NCI-H524 treated with DMSO at 0.1 percent for 48 hours (cell line): ENCODE measurements at regions not wholly inside any gene's neighbourhood (a gene's known extent, or its start where the extent isn't known, plus 50 kb on each side); places are given as distances from the start of the nearest gene placed in this dataset.

Source experiments
- DNase-seq: peaks from one replicate; lab custom pipeline; 2025; lab: John Stamatoyannopoulos, UW

DNA sequence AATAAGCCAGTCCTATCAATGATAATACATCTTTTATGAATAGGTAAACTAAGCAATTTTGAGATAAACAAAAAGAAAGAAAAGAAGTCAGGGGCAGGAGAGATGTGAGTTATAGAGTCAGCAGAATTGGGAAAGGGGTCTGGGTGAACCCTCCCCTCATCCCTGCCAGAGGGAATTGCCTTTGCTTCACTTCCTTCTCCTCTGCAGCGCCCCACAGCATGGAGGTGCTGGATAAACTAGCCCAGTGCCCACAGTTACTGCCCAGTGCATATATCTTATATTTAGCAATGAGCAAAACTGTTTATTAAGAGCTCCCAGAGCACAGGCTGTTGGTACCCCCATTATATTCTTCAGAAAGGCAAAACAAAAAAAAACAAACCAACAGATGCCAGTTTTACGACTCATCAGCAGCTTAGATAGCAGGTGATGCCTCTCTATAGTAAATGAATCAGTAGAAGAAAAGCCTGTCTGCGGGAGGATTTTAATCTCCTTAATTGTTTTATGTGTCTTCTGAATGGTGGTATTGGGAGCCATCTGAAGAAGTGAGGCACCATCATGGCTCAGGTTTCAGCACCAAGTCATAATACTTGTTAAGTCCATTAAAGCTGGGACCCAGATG is 419.2 kb downstream of the EPM2A start:
- DNase-seq = peak; percentile 80

DNA sequence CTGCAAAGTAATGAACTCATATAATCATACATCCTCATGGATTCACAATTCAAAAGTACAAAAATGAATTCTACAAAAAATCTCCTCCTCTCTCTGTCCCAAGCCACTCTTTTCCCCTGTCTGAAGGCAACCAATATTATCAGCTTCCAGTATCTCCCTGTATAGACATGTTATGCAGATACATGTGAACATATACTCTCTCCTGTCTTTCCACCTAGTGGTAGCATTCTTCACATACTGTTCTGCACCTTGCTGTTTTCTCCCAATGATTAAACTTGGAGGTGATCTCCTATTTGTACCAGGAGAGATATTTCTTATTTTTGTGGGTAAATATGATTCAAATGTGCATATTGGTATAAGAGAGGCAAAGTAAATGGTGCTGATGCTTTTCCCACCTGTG is 416.4 kb downstream of the EPM2A start:
- DNase-seq = no peak

DNA sequence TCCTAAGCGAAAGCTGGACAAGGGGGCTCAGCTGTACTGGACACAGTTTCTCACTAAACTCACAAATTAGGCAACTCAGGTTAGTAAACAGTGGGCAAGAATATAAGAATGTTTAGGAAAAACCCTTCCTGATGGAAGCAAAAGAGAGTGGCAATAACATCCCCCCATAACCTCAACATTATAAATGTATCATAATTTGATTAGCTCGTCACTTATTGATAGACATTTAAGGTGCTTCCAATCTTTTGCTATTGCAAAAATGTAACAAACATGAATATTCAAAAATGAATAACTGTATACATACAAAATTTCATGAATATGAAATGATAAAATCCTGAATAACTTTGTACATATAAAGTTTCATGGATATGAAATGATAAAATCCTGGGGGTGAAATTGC is 415.7 kb downstream of the EPM2A start:
- DNase-seq = no peak

DNA sequence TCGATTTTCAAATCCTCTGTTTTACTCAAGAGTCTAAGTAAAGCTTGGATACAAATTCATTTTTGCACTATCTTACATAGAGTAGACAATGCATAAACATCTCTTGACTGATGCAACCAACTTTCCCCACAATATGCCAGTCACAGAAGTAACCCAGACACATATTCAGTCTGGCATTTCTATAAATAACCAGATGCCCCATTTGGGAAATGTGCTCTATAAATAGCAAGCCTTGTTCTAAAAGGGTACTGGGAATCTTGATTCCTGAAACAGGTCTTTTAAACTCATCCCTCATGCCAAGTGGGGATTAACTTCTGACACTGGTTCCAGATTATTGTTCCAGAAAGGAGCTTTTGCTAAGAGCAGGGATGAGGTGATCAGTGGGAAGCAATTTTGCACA is 411.7 kb downstream of the EPM2A start:
- DNase-seq = no peak

DNA sequence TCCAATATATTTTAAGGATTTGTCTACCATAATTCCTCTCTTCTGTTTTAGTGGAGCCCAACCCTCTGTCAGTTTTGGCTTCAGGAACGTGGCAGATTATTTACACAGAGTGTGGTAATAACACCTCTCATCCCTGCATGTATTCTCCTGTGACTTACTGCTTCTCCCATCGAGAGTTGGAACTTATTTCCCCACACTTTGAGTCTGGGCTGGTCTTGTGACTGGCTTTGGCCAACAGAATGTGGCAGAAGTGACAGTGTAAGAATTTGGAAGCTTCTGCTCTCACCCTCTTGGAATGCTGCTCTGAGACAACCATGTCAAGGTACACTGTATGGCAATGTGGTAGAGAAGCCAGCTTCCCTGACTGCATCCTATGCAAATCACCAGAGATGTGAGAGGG is 407.7 kb downstream of the EPM2A start:
- DNase-seq = no peak

- DNase-seq = no peak
These were observed 406.1 kb downstream of the EPM2A start for GRCh38 chr6:145329257-145329656.

GRCh38 chr6:145331066-145331465 is 404.3 kb downstream of the EPM2A start:
- DNase-seq = no peak

DNA sequence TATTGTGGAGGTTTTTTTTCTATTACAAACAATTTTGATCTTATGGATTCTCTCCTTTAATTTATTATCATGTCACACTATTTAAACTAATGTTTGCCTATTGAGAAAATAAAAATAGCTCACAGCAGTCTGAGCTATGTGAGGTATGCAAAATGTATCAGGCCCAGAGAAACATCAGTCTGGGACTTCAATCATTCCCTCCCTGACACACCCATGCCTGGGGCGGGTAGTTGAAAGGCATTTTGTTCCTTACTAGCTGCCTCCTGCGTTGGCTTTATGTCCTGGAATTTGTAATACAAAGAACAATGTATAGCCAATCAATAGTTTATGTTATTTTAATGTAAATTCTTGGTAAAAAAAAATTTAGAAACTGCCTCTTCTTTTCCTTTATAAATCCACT is 403.3 kb downstream of the EPM2A start:
- DNase-seq = no peak

- no peak for DNase-seq
These were observed 399.2 kb downstream of the EPM2A start for GRCh38 chr6:145336119-145336518.

DNA sequence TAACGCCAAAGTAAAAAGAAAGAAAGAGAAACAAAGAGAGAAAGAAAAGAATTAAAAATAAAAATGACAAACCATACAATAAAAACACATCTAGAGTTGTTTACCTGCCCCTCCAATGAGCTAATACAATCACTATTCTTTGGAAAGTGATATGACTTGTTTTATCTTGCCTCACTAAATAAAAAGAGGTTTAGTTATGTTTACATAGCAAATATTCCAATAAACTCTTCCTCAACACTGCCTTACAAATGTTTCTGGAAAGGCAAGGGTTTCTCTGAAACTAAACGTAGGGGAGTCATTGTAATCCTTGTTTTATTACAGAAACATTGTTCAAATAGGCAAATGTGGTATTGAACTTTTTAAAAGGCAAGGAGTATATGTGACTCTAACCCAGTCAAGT is 396.2 kb downstream of the EPM2A start:
- no peak for DNase-seq

GRCh38 chr6:145340256-145340655 is 395.1 kb downstream of the EPM2A start:
- no peak for DNase-seq

- no peak for DNase-seq
These were observed 390.2 kb downstream of the EPM2A start for GRCh38 chr6:145345094-145345493.

GRCh38 chr6:145347216-145347615 is 388.1 kb downstream of the EPM2A start:
- no peak for DNase-seq

DNA sequence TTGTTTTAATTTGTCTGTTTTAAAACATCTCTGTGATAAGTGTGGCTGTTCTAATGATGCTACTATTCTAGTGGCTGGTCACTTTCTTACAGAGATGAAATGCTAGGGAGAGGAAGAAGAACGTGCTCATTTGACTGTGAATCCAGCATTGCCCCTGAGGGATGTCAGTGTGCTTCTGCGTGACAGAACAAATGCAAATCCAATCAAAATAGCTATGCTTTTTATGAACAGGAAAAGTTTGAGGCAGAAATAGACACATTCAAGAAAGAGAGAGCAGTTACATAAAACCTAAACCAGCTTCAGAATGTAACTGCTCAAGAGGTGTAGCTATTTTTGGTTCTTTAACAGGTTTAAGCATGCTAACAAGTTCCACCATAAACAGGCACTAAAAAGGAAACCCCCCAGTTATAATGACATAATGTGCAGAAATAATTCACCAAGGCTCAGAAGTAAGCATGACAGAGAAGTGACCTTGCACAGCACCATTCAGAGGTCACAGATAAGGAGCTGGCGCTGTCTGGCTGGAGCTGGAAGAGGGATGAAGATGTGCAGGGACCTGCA is 385.3 kb downstream of the EPM2A start:
- DNase-seq = no peak

GRCh38 chr6:145350928-145351327 is 384.4 kb downstream of the EPM2A start:
- DNase-seq = no peak

GRCh38 chr6:145352382-145353080 is 382.8 kb downstream of the EPM2A start:
- no peak for DNase-seq

- peak; percentile 14 for DNase-seq
These were observed 374.5 kb downstream of the EPM2A start for GRCh38 chr6:145360865-145361264.

DNA sequence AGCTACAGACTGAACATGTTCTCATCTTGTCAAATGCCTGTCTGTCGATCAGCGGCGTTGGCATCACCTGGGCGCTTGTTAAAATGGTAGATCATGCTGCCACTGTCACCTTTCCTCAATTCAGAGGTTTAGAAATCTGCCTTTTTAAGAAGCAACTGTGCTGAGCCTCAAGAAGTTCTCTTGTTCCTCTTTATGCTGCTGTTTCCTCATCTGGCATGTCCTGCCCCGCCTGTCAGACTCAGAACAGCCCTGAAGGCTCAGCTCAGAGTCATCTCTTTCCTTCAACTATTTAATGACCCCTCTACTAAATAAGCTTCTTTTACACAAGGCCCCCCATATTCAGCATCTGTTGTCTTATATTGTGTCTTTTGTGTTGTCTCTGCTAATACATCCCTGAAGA is 368.2 kb downstream of the EPM2A start:
- no peak for DNase-seq

DNA sequence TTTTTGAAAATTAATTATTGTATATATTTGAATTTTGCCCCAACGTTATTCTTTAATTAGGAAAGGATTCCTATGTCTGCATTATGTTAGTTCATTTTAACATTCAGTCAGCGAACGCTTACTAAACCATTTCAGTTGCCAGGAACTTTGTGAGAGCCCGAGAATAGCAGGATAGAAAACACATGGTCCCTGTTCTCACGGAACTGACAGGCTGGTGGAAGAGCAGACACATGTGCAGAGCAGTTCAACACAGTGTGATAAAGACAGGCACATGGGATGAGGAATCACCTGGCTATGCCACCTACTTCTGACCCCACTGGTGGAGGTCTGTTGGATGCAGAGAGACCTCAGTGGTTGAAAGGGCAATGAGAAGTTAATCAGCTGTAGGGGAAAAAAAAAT is 367.2 kb downstream of the EPM2A start:
- DNase-seq = no peak

DNA sequence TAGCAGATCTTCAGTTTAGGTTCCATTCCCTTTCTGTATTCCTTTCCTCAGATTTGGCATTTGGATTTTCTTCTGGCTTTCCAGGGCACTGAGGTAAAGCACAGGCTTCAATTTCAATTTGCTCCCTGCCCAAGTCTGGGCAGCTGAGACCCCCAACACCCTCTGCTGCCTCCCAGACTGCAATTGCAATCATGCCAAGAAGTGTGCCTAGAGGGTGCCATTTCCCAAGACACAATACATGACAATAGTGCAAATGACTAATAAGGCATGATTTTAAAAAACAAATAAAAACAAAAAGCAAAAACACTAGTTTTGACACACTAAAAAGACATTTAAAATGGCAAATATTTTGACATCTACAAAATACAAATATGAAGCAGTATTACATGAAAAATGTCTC is 364.8 kb downstream of the EPM2A start:
- DNase-seq = no peak

DNA sequence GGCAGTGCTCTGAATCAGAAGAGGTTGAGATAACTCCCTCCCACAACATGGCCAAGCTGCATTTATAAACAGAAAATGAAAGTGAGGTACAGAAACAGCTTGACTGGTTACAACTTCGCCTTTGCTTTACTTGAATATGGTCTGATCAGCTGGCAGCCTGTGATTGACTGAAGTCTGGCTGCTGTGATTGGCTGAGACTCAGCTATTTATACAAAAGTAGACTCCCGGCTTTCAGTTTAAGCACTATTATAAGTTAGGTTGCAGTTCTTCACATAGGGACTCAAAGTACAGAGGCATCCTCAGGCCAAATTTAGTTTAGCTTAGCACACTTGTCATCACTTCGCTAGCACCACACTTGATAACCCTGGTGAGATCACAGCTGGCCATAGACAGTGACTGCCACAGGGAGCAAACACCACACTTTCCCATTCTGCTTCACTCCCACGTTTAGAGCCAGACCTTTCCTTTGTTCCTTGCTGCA is 362.6 kb downstream of the EPM2A start:
- DNase-seq = no peak

DNA sequence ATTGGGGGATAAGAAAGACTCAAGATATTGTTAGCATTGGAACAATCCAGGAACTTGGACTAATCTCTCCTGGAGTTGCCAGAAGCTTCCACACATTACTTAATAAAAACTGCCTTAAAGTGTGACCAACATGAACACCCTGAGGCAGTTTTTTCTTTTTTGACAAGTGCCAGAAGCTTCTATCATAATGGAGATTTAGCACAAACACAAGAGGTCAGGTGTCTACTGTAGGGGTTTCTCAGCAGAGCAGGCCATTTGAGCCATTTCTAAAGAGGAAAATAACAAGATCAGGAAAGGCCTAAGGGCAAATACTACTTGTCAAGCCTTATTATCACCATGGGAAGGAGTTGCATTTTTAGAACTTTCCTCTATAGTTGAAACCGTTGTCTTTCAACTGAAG is 361.5 kb downstream of the EPM2A start:
- no peak for DNase-seq

DNA sequence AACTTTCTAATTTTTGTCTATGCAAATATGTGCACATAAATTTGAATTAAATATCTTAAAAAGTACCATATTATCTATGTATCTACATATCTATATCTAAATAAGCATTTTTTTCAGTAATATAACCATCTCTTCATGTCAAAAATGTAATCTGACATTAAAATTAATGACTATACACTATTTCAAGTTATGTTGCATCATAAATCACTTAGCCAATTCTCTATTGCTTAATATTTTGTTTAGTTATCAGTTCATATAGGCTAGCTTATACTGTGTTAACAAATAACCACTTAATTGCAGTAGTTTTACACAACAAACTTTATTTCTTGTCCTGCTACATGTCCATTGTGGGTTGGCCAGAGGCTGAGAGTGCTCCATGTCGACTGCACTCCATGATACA is 360.8 kb downstream of the EPM2A start:
- no peak for DNase-seq

- DNase-seq = no peak
These were observed 359.8 kb downstream of the EPM2A start for GRCh38 chr6:145375502-145375901.
